HEK293T (cell line): ENCODE measurements at regions not wholly inside any gene's neighbourhood (a gene's known extent, or its start where the extent isn't known, plus 50 kb on each side); places are given as distances from the start of the nearest gene placed in this dataset.

Source experiments
- ARNT ChIP-seq: fragments of 450-650 bp; IDR thresholded peaks from 2 replicates; pipeline ENCODE4 v1.6.1; 2017; ENCODE audit warnings: mild to moderate bottlenecking
- BHLHE40 ChIP-seq: fragments of 450-650 bp; IDR thresholded peaks from 2 replicates; pipeline ENCODE4 v1.6.1; 2016; ENCODE audit warnings: mild to moderate bottlenecking, moderate library complexity, borderline replicate concordance
- CTBP1 ChIP-seq: fragments of 450-650 bp; IDR thresholded peaks from 2 replicates; pipeline ENCODE4 v1.6.1; 2016; ENCODE audit warnings: borderline replicate concordance
- ELF4 ChIP-seq: fragments of 450-650 bp; IDR thresholded peaks from 2 replicates; pipeline ENCODE4 v1.6.1; 2017; ENCODE audit warnings: antibody characterized with exemption
- FOXA1 ChIP-seq: fragments of 450-650 bp; IDR thresholded peaks from 2 replicates; pipeline ENCODE4 v1.6.1; 2016; ENCODE audit warnings: mild to moderate bottlenecking
- FOXK2 ChIP-seq: fragments of 450-650 bp; IDR thresholded peaks from 2 replicates; pipeline ENCODE4 v1.6.1; 2016; ENCODE audit warnings: mild to moderate bottlenecking
- FOXM1 ChIP-seq: fragments of 450-650 bp; IDR thresholded peaks from 2 replicates; pipeline ENCODE4 v1.6.1; 2017; ENCODE audit warnings: mild to moderate bottlenecking, borderline replicate concordance
- HDGF ChIP-seq: fragments of 450-650 bp; IDR thresholded peaks from 2 replicates; pipeline ENCODE4 v1.6.1; 2017; ENCODE audit warnings: antibody characterized with exemption, borderline replicate concordance
- LEF1 ChIP-seq: fragments of 450-650 bp; IDR thresholded peaks from 2 replicates; pipeline ENCODE4 v1.6.1; 2017; ENCODE audit warnings: mild to moderate bottlenecking, borderline replicate concordance
- NFRKB ChIP-seq: fragments of 450-650 bp; IDR thresholded peaks from 2 replicates; pipeline ENCODE4 v1.6.1; 2016; ENCODE audit warnings: mild to moderate bottlenecking, moderate library complexity
- SP1 ChIP-seq: fragments of 450-650 bp; IDR thresholded peaks from 2 replicates; pipeline ENCODE4 v1.6.1; 2017
- SUZ12 ChIP-seq: fragments of 450-650 bp; IDR thresholded peaks from 2 replicates; pipeline ENCODE4 v1.6.1; 2016; ENCODE audit warnings: mild to moderate bottlenecking
- ZNF384 ChIP-seq: fragments of 450-650 bp; IDR thresholded peaks from 2 replicates; pipeline ENCODE4 v1.6.1; 2016
- TF ChIP-seq, protein P1 (sequence below): fragments of 450-650 bp; IDR thresholded peaks from 2 replicates; pipeline ENCODE4 v1.6.1; 2016

DNA sequence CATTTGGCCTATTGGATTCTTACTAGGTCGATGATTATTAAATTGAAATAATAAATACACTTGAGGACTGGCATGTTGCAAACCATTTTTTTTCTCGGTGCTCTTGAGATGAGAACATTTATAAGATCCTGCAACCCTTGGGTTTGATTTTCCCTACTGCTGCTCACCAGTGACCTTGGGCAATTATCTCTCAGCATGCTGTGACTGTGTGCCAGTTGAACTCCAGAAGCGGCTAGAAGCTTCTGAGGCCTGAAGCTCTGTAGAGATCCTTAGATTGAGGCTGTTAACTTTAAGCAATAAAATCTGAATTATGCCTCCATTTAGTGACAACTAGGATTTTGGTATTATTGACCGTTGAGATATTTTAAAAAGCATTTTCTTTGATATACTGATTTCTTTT lies 489.8 kb downstream of the MAT2B start:
- TF ChIP-seq FOXK2 (no peak), FOXA1 (no peak), SUZ12 (no peak), FOXM1 (no peak), BHLHE40 (no peak), NFRKB (no peak), ELF4 (no peak), ARNT (no peak), HDGF (no peak), LEF1 (no peak), SP1 (no peak), CTBP1 (no peak), ZNF384 (no peak)
- TF ChIP-seq, protein P1, sequence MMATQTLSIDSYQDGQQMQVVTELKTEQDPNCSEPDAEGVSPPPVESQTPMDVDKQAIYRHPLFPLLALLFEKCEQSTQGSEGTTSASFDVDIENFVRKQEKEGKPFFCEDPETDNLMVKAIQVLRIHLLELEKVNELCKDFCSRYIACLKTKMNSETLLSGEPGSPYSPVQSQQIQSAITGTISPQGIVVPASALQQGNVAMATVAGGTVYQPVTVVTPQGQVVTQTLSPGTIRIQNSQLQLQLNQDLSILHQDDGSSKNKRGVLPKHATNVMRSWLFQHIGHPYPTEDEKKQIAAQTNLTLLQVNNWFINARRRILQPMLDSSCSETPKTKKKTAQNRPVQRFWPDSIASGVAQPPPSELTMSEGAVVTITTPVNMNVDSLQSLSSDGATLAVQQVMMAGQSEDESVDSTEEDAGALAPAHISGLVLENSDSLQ, result no peak
